Fibroblast of peridontal ligament (primary cell): ENCODE measurements at regions not wholly inside any gene's neighbourhood (a gene's known extent, or its start where the extent isn't known, plus 50 kb on each side); places are given as distances from the start of the nearest gene placed in this dataset.
A peak's percentile ranks its signal among the peaks of the same experiment; 100 is the strongest.
"Not testable (repeated sequence)": the region's sequence is repeated elsewhere in the genome, so short reads cannot be mapped to it uniquely, and the experiment has no call there.

ENCODE experiments used
- DNase-seq: peaks from one replicate; pipeline ENCODE4 v3.0.0-alpha.2; 2010; ENCODE audit errors: extremely low read depth

- no peak for DNase-seq
Observed at GRCh38 chrX:73944563-73944908, 92.0 kb upstream of the XIST start.

DNA sequence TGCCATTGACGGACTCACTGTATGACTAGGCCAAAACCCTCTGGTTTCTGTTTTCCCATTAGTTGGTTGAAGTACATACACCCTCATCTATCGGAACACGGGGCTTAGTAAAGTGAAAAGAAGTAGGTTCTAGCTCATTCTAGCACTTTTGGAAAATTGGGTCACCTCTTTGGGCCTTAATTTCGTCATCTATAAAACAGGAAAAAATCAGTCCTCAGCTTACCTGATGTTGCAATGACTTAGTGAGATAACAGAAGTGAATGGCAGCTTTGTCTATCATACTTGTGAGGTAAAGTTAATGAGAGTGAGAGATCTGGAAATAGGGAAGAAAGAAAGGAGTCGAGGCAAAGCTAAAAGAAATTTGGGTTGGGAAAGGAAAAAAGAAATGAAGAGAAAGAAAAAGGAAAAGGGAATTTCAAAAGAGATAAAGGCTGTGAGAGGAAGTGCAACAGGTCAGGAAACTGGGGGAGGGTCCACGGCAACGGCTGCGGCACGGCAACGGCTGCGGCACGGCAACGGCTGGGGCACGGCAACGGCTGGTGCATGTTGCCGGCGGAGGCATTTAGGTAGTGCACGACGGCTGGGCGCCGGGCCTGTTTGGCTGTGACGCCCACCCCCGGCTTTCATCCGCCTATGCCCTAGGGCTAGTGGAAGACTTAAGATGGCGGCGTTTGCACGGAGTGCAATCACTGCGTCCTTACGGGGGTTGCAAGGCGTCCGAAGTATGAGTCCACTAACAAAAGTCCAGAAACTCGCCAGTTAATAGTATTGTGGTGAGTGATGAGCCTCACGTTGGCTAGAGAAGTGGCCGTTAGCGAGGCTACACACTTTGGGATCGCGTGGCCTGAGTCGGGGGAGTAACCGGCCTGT, 91.4 kb upstream of the XIST start:
- peak; percentile 80 for DNase-seq

GRCh38 chrX:73940893-73941470, 88.5 kb upstream of the XIST start:
- DNase-seq: no peak

GRCh38 chrX:73937843-73938242, 85.3 kb upstream of the XIST start:
- DNase-seq: not testable (repeated sequence)

DNA sequence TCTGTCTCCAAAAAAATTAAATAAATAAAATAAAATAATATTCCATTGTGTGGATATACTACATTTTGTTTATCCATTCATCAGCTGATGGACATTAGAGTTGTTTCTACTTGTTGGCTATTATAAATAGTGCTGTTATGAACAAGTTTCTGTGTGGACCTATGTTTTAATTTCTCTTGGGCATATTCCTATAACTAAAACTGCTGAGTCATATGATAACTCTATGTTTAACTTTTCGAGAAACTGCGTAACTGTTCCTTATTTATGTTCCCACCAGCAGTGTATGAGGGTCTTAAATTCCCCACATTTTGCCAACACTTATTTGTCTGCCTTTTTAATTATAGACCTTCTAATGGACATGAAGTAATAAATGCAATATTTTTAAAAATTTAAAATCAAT, 80.0 kb upstream of the XIST start:
- no peak for DNase-seq

DNA sequence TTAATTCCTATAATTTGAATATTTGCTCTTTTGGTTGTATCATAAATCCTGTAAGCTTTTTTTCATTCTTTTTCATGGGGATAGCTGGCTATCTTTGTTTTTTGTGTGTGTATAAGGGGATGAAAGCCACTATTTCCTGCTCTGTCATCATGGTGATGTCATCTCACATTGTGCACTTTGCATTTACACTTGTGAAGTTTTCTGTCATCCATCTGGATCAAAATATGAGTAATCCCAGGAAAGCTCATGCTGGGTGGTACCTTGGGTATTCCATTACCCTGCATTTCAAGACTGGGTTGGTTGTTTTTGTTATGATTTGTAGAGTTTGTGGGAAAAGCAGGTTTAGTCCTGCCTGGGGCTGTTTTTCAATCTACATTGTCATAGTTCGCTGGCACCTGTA, 77.8 kb upstream of the XIST start:
- no peak for DNase-seq

DNA sequence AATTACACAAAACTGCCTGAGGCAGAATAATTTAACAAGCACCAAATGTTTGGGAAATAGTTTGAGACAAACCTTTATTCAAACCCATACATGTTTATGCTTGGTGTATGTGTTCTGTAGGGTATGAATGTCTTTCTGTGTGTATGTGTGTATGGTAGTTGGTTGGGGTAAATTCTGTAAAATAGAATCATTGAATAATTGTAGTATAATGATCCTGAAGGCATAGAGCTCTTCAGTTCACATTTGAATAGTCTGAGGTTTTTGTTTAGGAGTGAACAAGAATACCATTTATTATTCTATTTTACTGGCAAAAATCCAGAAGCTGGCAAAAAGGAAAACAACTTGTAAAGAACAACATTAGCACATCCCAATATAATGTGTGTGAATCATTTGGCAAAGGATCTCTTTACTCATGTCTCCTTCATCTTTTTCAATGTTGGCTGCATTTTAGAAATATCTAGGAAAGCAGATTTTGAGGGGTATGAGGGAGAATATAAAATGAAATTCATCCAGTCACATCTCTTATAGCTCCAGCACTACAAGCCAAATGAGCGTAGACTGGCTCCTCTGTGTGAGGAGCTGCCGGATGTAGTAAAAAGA, 70.4 kb upstream of the XIST start:
- no peak for DNase-seq

DNA sequence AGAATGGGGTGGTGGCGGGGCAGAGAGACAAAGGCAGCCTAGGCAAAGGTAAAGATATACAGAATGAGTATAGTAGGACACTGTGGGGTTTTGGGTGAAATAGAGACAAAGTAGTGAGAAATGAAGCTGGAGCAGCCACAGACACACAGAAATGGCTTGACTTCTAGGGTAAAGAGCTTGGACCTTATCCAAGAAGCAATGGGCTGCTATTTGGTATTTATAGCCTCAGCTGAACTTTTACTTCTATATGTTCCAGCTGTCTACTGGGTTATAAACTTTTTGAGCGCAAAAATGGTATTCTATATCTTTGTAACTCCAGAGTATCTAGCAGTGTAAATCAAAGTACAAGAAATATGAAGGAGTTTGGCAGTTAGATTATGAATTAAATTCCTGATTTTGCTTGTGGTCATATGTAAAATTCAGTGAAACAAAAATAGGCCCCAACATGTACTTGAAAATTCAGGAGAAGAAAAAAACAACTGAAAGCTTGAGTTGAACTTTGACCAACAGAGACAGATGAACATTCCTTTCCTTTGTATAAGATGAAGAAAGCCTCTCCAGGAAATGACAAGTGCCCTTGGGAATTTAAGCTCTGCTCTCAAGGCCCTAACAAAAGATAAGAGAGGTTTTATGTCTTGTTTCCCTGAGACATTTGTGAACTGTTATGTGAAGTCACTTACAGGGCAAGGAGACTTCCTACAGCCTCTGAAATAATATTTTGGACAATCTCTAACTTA, 64.6 kb upstream of the XIST start:
- peak; percentile 69 for DNase-seq

GRCh38 chrX:73916489-73916888, 64.0 kb upstream of the XIST start:
- no peak for DNase-seq

GRCh38 chrX:73914792-73915191, 62.3 kb upstream of the XIST start:
- not testable (repeated sequence) for DNase-seq

- DNase-seq: peak; percentile 10
Observed at GRCh38 chrX:73913580-73913979, 61.1 kb upstream of the XIST start.

DNA sequence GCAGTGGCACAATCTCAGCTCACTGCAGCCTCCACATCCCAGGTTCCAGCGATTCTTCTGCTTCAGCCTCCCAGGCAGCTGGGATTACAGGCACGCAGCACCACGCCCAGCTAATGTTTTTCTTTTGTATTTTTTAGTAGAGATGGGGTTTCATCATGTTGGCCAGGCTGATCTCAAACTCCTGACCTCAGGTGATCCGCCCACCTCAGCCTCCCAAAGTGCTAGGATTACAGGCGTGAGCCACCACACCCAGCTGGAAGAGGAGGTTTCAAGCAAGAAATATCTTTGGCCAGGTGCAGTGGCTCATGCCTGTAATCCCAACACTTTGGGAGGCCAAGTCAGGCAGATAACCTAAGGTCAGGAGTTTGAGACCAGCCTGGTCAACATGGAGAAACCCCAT, 59.4 kb upstream of the XIST start:
- DNase-seq: not testable (repeated sequence)

GRCh38 chrX:73905749-73906374, 53.3 kb upstream of the XIST start:
- DNase-seq: not testable (repeated sequence)

DNA sequence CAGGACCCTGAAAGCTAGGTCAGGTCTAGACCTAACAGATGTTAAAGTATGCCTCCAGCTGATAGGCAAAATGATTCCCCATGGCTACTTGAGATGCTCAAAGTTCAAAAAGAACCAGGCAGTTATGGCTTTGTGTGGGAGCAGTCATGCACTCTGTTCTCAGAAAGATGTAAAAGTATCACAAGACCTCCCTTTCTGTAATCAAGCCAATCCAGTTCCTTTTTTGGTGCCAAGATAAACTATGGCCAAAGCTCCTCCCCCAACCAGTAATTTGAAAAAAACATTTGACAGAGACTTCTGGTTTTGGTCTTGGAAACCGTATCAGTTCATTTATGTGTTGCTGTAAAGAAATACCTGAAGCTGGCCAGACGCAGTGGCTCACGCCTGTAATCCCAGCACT, 51.4 kb upstream of the XIST start:
- DNase-seq: no peak
